Body of pancreas (tissue), 4 donors: ENCODE measurements at regions not wholly inside any gene's neighbourhood (a gene's known extent, or its start where the extent isn't known, plus 50 kb on each side); places are given as distances from the start of the nearest gene placed in this dataset.

ENCODE experiments used
- CTCF ChIP-seq, 7 experiments: fragments of 450-650 bp in 4 of 7; fragments of 200-600 bp in 3 of 7; sonication (generic) in 3 of 7; IDR thresholded peaks; one replicate each; pipeline ENCODE4 v1.5.1; 2016 to 2019; ENCODE audit warnings: antibody characterized with exemption in 7 of 7
- POLR2A ChIP-seq, 3 donors: fragments of 450-650 bp; IDR thresholded peaks; one replicate each; pipeline ENCODE4 v1.6.1; 2016; ENCODE audit warnings: antibody characterized with exemption in 3 of 3, mild to moderate bottlenecking in 2 of 3

DNA sequence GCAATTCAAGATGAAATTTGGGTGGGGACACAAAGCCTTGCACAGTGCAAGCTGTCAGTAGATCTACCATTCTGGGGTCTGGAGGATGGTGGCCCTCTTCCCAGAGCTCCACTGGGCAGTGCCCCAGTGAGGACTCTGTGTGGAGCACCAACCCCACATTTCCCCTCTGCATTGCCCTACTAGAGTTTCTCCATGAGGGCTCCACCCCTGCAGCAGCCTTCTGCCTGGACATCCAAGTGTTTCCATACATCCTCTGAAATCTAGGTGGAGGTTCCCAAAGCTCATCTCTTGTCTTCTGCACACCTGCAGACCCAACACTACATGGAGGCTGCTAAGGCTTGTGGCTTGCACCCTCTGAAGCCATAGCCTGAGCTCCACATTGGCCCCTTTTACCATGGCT is 402.3 kb downstream of the RAB28 start:
- no peak for TF ChIP-seq CTCF (IDR thresholded peaks at IDR 0.05)
- no peak for TF ChIP-seq POLR2A (IDR thresholded peaks at IDR 0.05)
